Psoas muscle (tissue), 7 donors: ENCODE measurements at regions not wholly inside any gene's neighbourhood (a gene's known extent, or its start where the extent isn't known, plus 50 kb on each side); places are given as distances from the start of the nearest gene placed in this dataset.

Source experiments
- ATAC-seq, 4 donors: fragments of 200-7000 bp; cut with Tn5 transposase; one replicate each; pipeline ENCODE4 v1.9.1; 2020; ENCODE audit warnings: moderate library complexity in 3 of 4, mild to moderate bottlenecking in 2 of 4
- DNase-seq, 2 donors: peaks; one replicate each; pipeline ENCODE4 v3.0.0-alpha.2; 2020
- H3K27ac ChIP-seq: fragments of 200-600 bp; one replicate; pipeline ENCODE4 v1.8.0; 2022
- H3K27me3 ChIP-seq, 3 donors: fragments of 200-600 bp in 1 of 3; one replicate each; pipeline versions ENCODE4 v1.6.1 to v1.8.0; 2013 to 2022; ENCODE audit warnings: low read length in 2 of 3, mild to moderate bottlenecking in 2 of 3, moderate library complexity in 1 of 3; ENCODE audit not compliant: insufficient read depth in 3 of 3
- H3K36me3 ChIP-seq, 2 donors: fragments of 200-600 bp in 1 of 2; one replicate each; pipeline versions ENCODE4 v1.6.1 to v1.8.0; 2013 to 2022; ENCODE audit warnings: low read depth in 1 of 2, mild to moderate bottlenecking in 1 of 2, moderate library complexity in 1 of 2; ENCODE audit not compliant: insufficient read depth in 1 of 2
- H3K4me1 ChIP-seq: fragments of 200-600 bp; one replicate; pipeline ENCODE4 v1.8.0; 2022
- H3K4me3 ChIP-seq: fragments of 200-600 bp; one replicate; pipeline ENCODE4 v1.8.0; 2022; ENCODE audit warnings: mild to moderate bottlenecking
- H3K9me3 ChIP-seq: fragments of 200-600 bp; one replicate; pipeline ENCODE4 v1.8.0; 2022
- CTCF ChIP-seq: fragments of 200-600 bp; IDR thresholded peaks from one replicate; pipeline ENCODE4 v1.8.0; 2022; ENCODE audit warnings: antibody characterized with exemption
- WGBS, 3 donors: extraction: QIAGEN DNeasy Blood & Tissue Kit; methylation state at CpG; one replicate each; pipeline versions ENCODE4 v1.1.6 to v1.1.7; 2013; 5-methylcytosine and 5-hydroxymethylcytosine counted together
- intact Hi-C, 2 donors: fragments of 100-400 bp; cut with DNase I; formaldehyde crosslinking; loops; one replicate each; pipeline versions ENCODE4 v1.11.0 to v1.14.2; 2022
- donor health status: healthy with polysubstance abuse.
- donor health status: DM: no; HTN: no; CAD: no; lungs with moderate emphysema.
- donor health status: Bipolar disorder and iron deficiency.
- donor health status: healthy.
- donor health status: DM: yes; HTN: yes; CAD: no.
- donor health status: DM: no; HTN: no; CAD: no.
- donor health status: DM: yes; HTN: yes; CAD: no.

GRCh38 chr14:42322531-42323284 lies 716.0 kb downstream of the LRFN5 start:
- H3K27me3 ChIP-seq, result no peaks in the 10 kb centered on the region
- H3K36me3 ChIP-seq, result no peaks in the 10 kb centered on the region
- H3K9me3 ChIP-seq, result no peaks in the 10 kb centered on the region
- ATAC-seq, result no peak
- DNase-seq, result no peak
- 63 to 77% (median 74%) methylated on average over 3 of the region's 3 CpGs for WGBS, 3 donors
- no peak overlapping the region for H3K27ac ChIP-seq
- intact Hi-C loops, result no loop called here
- no peak overlapping the region for H3K4me3 ChIP-seq
- no peak for TF ChIP-seq CTCF
- H3K4me1 ChIP-seq, result no peaks in the 10 kb centered on the region

GRCh38 chr14:42319996-42320395 lies 713.3 kb downstream of the LRFN5 start:
- no peaks in the 10 kb centered on the region for H3K36me3 ChIP-seq
- ATAC-seq (no peak), DNase-seq (no peak)
- H3K27me3 ChIP-seq, result no peaks in the 10 kb centered on the region
- intact Hi-C loops, result no loop called here
- H3K4me3 ChIP-seq, result no peak overlapping the region
- H3K27ac ChIP-seq, result no peak overlapping the region
- no peaks in the 10 kb centered on the region for H3K9me3 ChIP-seq
- H3K4me1 ChIP-seq, result no peaks in the 10 kb centered on the region
- TF ChIP-seq CTCF, result no peak

GRCh38 chr14:42316693-42317092 lies 710.0 kb downstream of the LRFN5 start:
- H3K27me3 ChIP-seq, result no peaks in the 10 kb centered on the region
- no peak overlapping the region for H3K27ac ChIP-seq
- DNase-seq, result no peak
- no peaks in the 10 kb centered on the region for H3K9me3 ChIP-seq
- H3K36me3 ChIP-seq, result no peaks in the 10 kb centered on the region
- no peak for ATAC-seq
- H3K4me3 ChIP-seq, result no peak overlapping the region
- TF ChIP-seq CTCF, result no peak
- no peaks in the 10 kb centered on the region for H3K4me1 ChIP-seq
- intact Hi-C loops, result no loop called here

GRCh38 chr14:42311876-42312275 lies 705.2 kb downstream of the LRFN5 start:
- no peaks in the 10 kb centered on the region for H3K27me3 ChIP-seq
- no peak overlapping the region for H3K27ac ChIP-seq
- DNase-seq, result no peak
- no peak for TF ChIP-seq CTCF
- no peak for ATAC-seq
- no peaks in the 10 kb centered on the region for H3K36me3 ChIP-seq
- intact Hi-C loops, result no loop called here
- no peaks in the 10 kb centered on the region for H3K4me1 ChIP-seq
- WGBS, 3 donors, result 74 to 81% (median 76%) methylated on average over 9 of the region's 9 CpGs
- H3K9me3 ChIP-seq, result peaks cover 6% of the 10 kb centered on the region
- no peak overlapping the region for H3K4me3 ChIP-seq

- intact Hi-C loops, result no loop called here
- H3K4me1 ChIP-seq, result no peaks in the 10 kb centered on the region
- no peaks in the 10 kb centered on the region for H3K36me3 ChIP-seq
- no peak overlapping the region for H3K4me3 ChIP-seq
- H3K9me3 ChIP-seq, result peaks cover 8% of the 10 kb centered on the region
- TF ChIP-seq CTCF, result no peak
- WGBS, 3 donors, result 85 to 89% (median 86%) methylated on average over 5 of the region's 5 CpGs
- DNase-seq (no peak), ATAC-seq (no peak)
- no peaks in the 10 kb centered on the region for H3K27me3 ChIP-seq
- no peak overlapping the region for H3K27ac ChIP-seq
These were observed 700.7 kb downstream of the LRFN5 start for GRCh38 chr14:42307239-42307825.
